SK-N-SH (cell line): ENCODE measurements at regions not wholly inside any gene's neighbourhood (a gene's known extent, or its start where the extent isn't known, plus 50 kb on each side); places are given as distances from the start of the nearest gene placed in this dataset.
"Not testable (repeated sequence)": the region's sequence is repeated elsewhere in the genome, so short reads cannot be mapped to it uniquely, and the experiment has no call there.

Experiments
- CTCF ChIP-seq: fragments of 200-600 bp; sonication (generic); IDR thresholded peaks from 2 replicates; pipeline ENCODE4 v1.6.1; 2017; ENCODE audit warnings: antibody characterized with exemption, mild to moderate bottlenecking, moderate library complexity
- MAX ChIP-seq: IDR thresholded peaks from 2 replicates; pipeline ENCODE4 v1.4.0; 2012; ENCODE audit warnings: low read depth
- NFIC ChIP-seq: IDR thresholded peaks from 2 replicates; pipeline ENCODE4 v1.4.0; 2012; ENCODE audit warnings: borderline replicate concordance
- SIN3A ChIP-seq: IDR thresholded peaks from 2 replicates; pipeline ENCODE4 v1.6.1; 2012; ENCODE audit warnings: low read depth, mild to moderate bottlenecking, low read length, moderate library complexity, borderline replicate concordance
- SMC3 ChIP-seq: IDR thresholded peaks from 2 replicates; pipeline ENCODE4 v1.6.1; 2012; ENCODE audit warnings: low read depth, low read length, improper control_type of control experiment
- TAF1 ChIP-seq: IDR thresholded peaks from 2 replicates; pipeline ENCODE4 v1.6.1; 2012; ENCODE audit warnings: low read depth, mild to moderate bottlenecking, low read length, moderate library complexity, borderline replicate concordance
- USF2 ChIP-seq: fragments of 150-350 bp; IDR thresholded peaks from 2 replicates; pipeline ENCODE4 v1.6.1; 2017; ENCODE audit warnings: antibody characterized with exemption, low read length, low read depth, borderline replicate concordance

- TF ChIP-seq NFIC, CTCF, SMC3, MAX, SIN3A, USF2, TAF1: not testable (repeated sequence)
Measured at GRCh38 chrX:103432841-103433240, 56.5 kb downstream of the BEX3 start.
